ENCODE measurements at regions not wholly inside any gene's neighbourhood (a gene's known extent, or its start where the extent isn't known, plus 50 kb on each side); places are given as distances from the start of the nearest gene placed in this dataset.

- no peak for TF ChIP-seq CTCF (IDR thresholded peaks at IDR 0.05; ENCODE audit: extremely low read depth, insufficient read depth, missing control alignments)
- in situ Hi-C loops (cut with MboI; ENCODE audit: low pct_unique_long_range_greater_than_20kb, low sequenced_read_pairs, unreplicated experiment), result no loop called here
- no peak for DNase-seq (ENCODE audit: low spot score)
Measured at GRCh38 chr3:163753033-163753432, 1325.3 kb downstream of the SI start.

GRCh38 chr3:163745204-163745603 lies 1333.1 kb downstream of the SI start:
- in situ Hi-C loops (cut with MboI; ENCODE audit: low pct_unique_long_range_greater_than_20kb, low sequenced_read_pairs, unreplicated experiment), result no loop called here
- DNase-seq (ENCODE audit: low spot score), result no peak
- TF ChIP-seq CTCF (IDR thresholded peaks at IDR 0.05; ENCODE audit: extremely low read depth, insufficient read depth, missing control alignments), result no peak

- DNase-seq (ENCODE audit: low spot score), result no peak
- in situ Hi-C loops (cut with MboI; ENCODE audit: low pct_unique_long_range_greater_than_20kb, low sequenced_read_pairs, unreplicated experiment), result no loop called here
- no peak for TF ChIP-seq CTCF (IDR thresholded peaks at IDR 0.05; ENCODE audit: extremely low read depth, insufficient read depth, missing control alignments)
Measured at GRCh38 chr3:163735394-163735793, 1342.9 kb downstream of the SI start.

- no peak for DNase-seq (ENCODE audit: low spot score)
- in situ Hi-C loops (cut with MboI; ENCODE audit: low pct_unique_long_range_greater_than_20kb, low sequenced_read_pairs, unreplicated experiment), result no loop called here
- no peak for TF ChIP-seq CTCF (IDR thresholded peaks at IDR 0.05; ENCODE audit: extremely low read depth, insufficient read depth, missing control alignments)
Measured at GRCh38 chr3:163730684-163731083, 1347.6 kb downstream of the SI start.

- in situ Hi-C loops (cut with MboI; ENCODE audit: low pct_unique_long_range_greater_than_20kb, low sequenced_read_pairs, unreplicated experiment), result no loop called here
- no peak for DNase-seq (ENCODE audit: low spot score)
- no peak for TF ChIP-seq CTCF (IDR thresholded peaks at IDR 0.05; ENCODE audit: extremely low read depth, insufficient read depth, missing control alignments)
Measured at GRCh38 chr3:163726125-163726524, 1352.2 kb downstream of the SI start.

GRCh38 chr3:163722405-163722804 lies 1355.9 kb downstream of the SI start:
- DNase-seq (ENCODE audit: low spot score), result no peak
- in situ Hi-C loops (cut with MboI; ENCODE audit: low pct_unique_long_range_greater_than_20kb, low sequenced_read_pairs, unreplicated experiment), result no loop called here
- no peak for TF ChIP-seq CTCF (IDR thresholded peaks at IDR 0.05; ENCODE audit: extremely low read depth, insufficient read depth, missing control alignments)

GRCh38 chr3:163721596-163721995 lies 1356.7 kb downstream of the SI start:
- in situ Hi-C loops (cut with MboI; ENCODE audit: low pct_unique_long_range_greater_than_20kb, low sequenced_read_pairs, unreplicated experiment), result no loop called here
- no peak for DNase-seq (ENCODE audit: low spot score)
- no peak for TF ChIP-seq CTCF (IDR thresholded peaks at IDR 0.05; ENCODE audit: extremely low read depth, insufficient read depth, missing control alignments)

All from GM13977 (cell line).